ENCODE measurements at regions not wholly inside any gene's neighbourhood (a gene's known extent, or its start where the extent isn't known, plus 50 kb on each side); places are given as distances from the start of the nearest gene placed in this dataset.
A peak's percentile ranks its signal among the peaks of the same experiment; 100 is the strongest.

DNA sequence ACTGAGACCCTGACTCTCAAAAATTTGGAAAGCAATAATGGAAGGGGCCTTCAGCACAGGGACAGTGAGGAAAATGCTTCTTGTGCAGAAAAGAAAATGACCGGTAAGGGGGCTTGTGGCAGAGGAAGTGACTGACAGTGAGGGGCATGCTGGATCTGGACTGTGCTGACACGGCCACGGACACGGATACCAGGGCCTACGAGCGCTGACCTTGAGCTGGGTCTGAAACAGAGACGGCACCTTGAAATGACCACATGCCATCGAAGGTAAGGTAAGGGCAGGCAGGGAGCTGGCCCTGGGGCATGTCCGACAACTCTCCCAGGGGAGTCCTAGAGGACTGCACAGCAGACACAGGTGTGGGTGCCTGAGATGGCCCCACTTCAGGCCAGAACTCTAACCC, 182.1 kb downstream of the RHOU start:
- DNase-seq: no peak
- no peak for ATAC-seq
- intact Hi-C loops (cut with DNase I): no loop called here

GRCh38 chr1:228917755-228918154, 182.5 kb downstream of the RHOU start:
- H3K27ac ChIP-seq: no peak overlapping the region
- H3K4me3 ChIP-seq: no peak overlapping the region
- no peaks in the 10 kb centered on the region for H3K9me3 ChIP-seq
- H3K27me3 ChIP-seq: no peaks in the 10 kb centered on the region
- peaks cover 15% of the 10 kb centered on the region for H3K4me1 ChIP-seq
- no peaks in the 10 kb centered on the region for H3K36me3 ChIP-seq
- intact Hi-C loops (cut with DNase I): no loop called here
- TF ChIP-seq CTCF (IDR thresholded peaks at IDR 0.05): no peak
- ATAC-seq (no peak), DNase-seq (no peak)

More for the DNA sequence above, 182.1 kb downstream of the RHOU start:
- Histone ChIP-seq H3K4me1 (peaks cover 10% of the 10 kb centered on the region), H3K27me3 (no peaks in the 10 kb centered on the region), H3K36me3 (no peaks in the 10 kb centered on the region), H3K4me3 (no peak overlapping the region), H3K27ac (no peak overlapping the region), H3K9me3 (no peaks in the 10 kb centered on the region)
- no peak for TF ChIP-seq CTCF (IDR thresholded peaks at IDR 0.05)

DNA sequence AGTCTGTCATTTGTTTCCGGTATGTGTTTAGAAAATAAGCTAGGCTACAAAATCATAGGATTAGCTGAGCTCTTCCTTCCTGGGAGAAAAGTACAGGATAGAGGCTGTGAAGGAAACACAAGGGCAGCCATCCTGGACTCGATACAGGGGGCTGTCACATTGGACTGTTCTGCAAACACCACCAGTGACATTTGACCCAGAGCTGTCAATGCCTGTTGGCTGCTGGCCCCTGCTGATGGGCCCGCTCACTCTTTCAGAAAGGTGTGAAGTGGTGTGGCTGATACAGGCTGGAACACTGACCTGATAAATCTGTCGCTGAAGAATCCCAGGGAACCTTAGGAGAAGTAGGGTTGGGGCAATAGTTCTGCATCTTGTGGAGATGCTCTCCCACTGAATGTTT, 183.1 kb downstream of the RHOU start:
- Histone ChIP-seq H3K4me3 (no peak overlapping the region), H3K27ac (no peak overlapping the region), H3K27me3 (no peaks in the 10 kb centered on the region), H3K4me1 (peaks cover 16% of the 10 kb centered on the region), H3K36me3 (no peaks in the 10 kb centered on the region), H3K9me3 (no peaks in the 10 kb centered on the region)
- no peak for ATAC-seq
- DNase-seq: no peak
- TF ChIP-seq CTCF (IDR thresholded peaks at IDR 0.05): no peak
- intact Hi-C loops (cut with DNase I): no loop called here

DNA sequence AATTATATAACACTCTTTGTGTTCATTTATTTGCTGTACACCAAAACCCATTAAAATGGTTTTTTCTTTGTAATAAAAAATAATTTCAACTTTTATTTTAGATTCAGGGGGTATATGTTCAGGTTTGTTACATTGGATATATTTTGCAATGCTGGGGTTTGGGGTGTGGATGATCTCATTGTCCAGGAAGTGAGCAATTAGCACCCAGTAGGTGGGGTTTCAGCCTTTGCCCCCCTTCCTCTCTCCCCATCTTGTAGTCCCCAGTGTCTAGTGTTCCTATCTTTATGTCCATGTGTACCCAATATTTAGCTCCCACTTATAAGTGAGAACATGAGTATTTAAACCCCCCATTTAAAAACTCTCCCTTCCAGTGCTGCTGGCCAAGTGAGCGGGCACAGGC, 184.6 kb downstream of the RHOU start:
- DNase-seq (no peak), ATAC-seq (no peak)
- Histone ChIP-seq H3K27ac (no peak overlapping the region), H3K4me1 (peaks cover 16% of the 10 kb centered on the region), H3K27me3 (no peaks in the 10 kb centered on the region), H3K9me3 (no peaks in the 10 kb centered on the region), H3K36me3 (no peaks in the 10 kb centered on the region), H3K4me3 (no peak overlapping the region)
- intact Hi-C loops (cut with DNase I): no loop called here
- TF ChIP-seq CTCF (IDR thresholded peaks at IDR 0.05): no peak

DNA sequence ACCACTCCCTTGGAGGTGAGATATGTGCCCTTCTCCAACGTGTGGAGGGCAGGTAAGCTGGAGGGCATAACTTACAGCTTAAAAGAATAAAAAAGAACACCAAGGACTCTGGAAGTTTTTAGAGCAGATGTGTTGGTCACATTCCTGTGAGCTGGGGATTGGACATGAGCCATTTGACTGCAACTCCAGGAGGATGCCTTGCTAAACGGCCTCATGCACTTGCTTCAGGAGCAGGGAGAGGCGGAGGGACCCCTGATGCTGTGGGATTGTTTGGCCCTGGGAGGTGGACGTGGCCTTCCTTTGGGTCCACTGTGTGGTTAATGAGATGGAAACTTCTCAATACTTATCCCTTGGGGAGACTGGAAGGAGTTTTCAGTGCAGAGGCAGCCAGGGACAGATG, 185.6 kb downstream of the RHOU start:
- Histone ChIP-seq H3K27ac (no peak overlapping the region), H3K4me3 (no peak overlapping the region), H3K4me1 (peaks cover 16% of the 10 kb centered on the region), H3K9me3 (no peaks in the 10 kb centered on the region), H3K27me3 (no peaks in the 10 kb centered on the region), H3K36me3 (no peaks in the 10 kb centered on the region)
- no peak for ATAC-seq
- intact Hi-C loops (cut with DNase I): no loop called here
- no peak for DNase-seq
- no peak for TF ChIP-seq CTCF (IDR thresholded peaks at IDR 0.05)

DNA sequence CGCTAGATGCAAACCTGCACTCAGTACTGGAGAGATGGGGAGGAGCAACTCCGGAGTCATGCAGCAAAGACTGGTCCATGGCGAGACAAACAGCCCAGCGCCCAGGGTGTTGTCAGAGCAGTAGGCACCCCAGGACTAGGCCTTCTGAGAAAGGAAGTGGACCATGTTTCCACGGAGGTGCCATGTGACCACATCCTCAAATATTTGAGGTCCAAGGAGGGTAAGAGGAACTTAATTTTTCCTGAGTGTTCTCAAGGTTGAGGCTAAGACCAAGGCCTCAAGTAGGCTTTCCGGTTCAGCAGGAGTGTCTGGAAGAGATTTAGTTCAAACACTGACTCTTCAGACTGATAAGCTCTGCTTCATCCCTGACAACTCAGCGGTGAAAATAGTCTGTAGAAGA, 186.2 kb downstream of the RHOU start:
- Histone ChIP-seq H3K36me3 (no peaks in the 10 kb centered on the region), H3K4me3 (no peak overlapping the region), H3K4me1 (peaks cover 16% of the 10 kb centered on the region), H3K27ac (no peak overlapping the region), H3K9me3 (no peaks in the 10 kb centered on the region), H3K27me3 (no peaks in the 10 kb centered on the region)
- intact Hi-C loops (cut with DNase I): no loop called here
- peak; percentile 89 for ATAC-seq
- no peak for DNase-seq
- TF ChIP-seq CTCF (IDR thresholded peaks at IDR 0.05): no peak

All from upper lobe of right lung (tissue), 1 donor.